WTC11 (cell line): ENCODE measurements at regions not wholly inside any gene's neighbourhood (a gene's known extent, or its start where the extent isn't known, plus 50 kb on each side); places are given as distances from the start of the nearest gene placed in this dataset.

Source experiments
- ATAC-seq: fragments of 200-7000 bp; cut with Tn5 transposase; 2 replicates; pipeline ENCODE4 v1.10.0; 2021; ENCODE audit warnings: mild to moderate bottlenecking, moderate library complexity
- CTCF ChIA-PET: fragments of 300-600 bp; sonication (Branson Sonifier 250); formaldehyde crosslinking; loops from one replicate; lab custom pipeline; 2021; ENCODE audit warnings: antibody characterized with exemption; lab: Charles Lee
- POLR2A ChIA-PET: fragments of 350-600 bp; sonication (Branson Sonifier 250); formaldehyde crosslinking; loops from one replicate; lab custom pipeline; 2021; ENCODE audit warnings: antibody characterized with exemption; lab: Charles Lee
- DNase-seq: peaks from one replicate; pipeline ENCODE4 v3.0.0; 2021; ENCODE audit warnings: low spot score
- H3K27ac Mint-ChIP-seq: 2 replicates; pipeline ENCODE4 v1.8.0; 2021; ENCODE audit warnings: mixed read lengths
- H3K27me3 Mint-ChIP-seq: 2 replicates; pipeline ENCODE4 v1.8.0; 2021; ENCODE audit warnings: low read depth, mild to moderate bottlenecking, moderate library complexity, mixed read lengths
- H3K36me3 Mint-ChIP-seq: 2 replicates; pipeline ENCODE4 v1.8.0; 2021; ENCODE audit warnings: mixed read lengths
- H3K4me1 Mint-ChIP-seq: 2 replicates; pipeline ENCODE4 v1.8.0; 2022; ENCODE audit warnings: mixed read lengths
- H3K4me3 Mint-ChIP-seq: 2 replicates; pipeline ENCODE4 v1.8.0; 2021; ENCODE audit warnings: mild to moderate bottlenecking, moderate library complexity, mixed read lengths
- H3K9me3 Mint-ChIP-seq: 2 replicates; pipeline ENCODE4 v1.8.0; 2021; ENCODE audit warnings: mixed read lengths
- ARID4B ChIP-seq: sonication (generic); formaldehyde crosslinking; IDR thresholded peaks from 2 replicates; pipeline ENCODE4 v1.8.0; 2023; ENCODE audit warnings: missing genetic modification reagents, mild to moderate bottlenecking, borderline replicate concordance
- ATF3 ChIP-seq: sonication (generic); formaldehyde crosslinking; conservative IDR thresholded peaks from 2 replicates; pipeline ENCODE4 v1.8.1; 2022; ENCODE audit warnings: mild to moderate bottlenecking, missing genetic modification reagents
- CBFB ChIP-seq: sonication (generic); formaldehyde crosslinking; IDR thresholded peaks from 2 replicates; pipeline ENCODE4 v1.8.1; 2022; ENCODE audit warnings: mild to moderate bottlenecking, low read depth, missing genetic modification reagents
- CREB1 ChIP-seq: sonication (generic); formaldehyde crosslinking; IDR thresholded peaks from 2 replicates; pipeline ENCODE4 v1.8.0; 2023; ENCODE audit warnings: mild to moderate bottlenecking, missing genetic modification reagents
- KAT7 ChIP-seq: sonication (generic); formaldehyde crosslinking; IDR thresholded peaks from 2 replicates; pipeline ENCODE4 v1.8.1; 2023; ENCODE audit warnings: missing genetic modification reagents, mild to moderate bottlenecking, borderline replicate concordance
- NFATC4 ChIP-seq: fragments of 250-450 bp; sonication (Bioruptor Pico); IDR thresholded peaks from 2 replicates; pipeline ENCODE4 v1.9.0; 2021; ENCODE audit warnings: mild to moderate bottlenecking
- NFE2L1 ChIP-seq: sonication (generic); formaldehyde crosslinking; IDR thresholded peaks from 2 replicates; pipeline ENCODE4 v1.8.1; 2023; ENCODE audit warnings: missing genetic modification reagents
- PRDM15 ChIP-seq: sonication (generic); formaldehyde crosslinking; IDR thresholded peaks from 2 replicates; pipeline ENCODE4 v1.8.0; 2022; ENCODE audit warnings: missing genetic modification reagents
- PRRX2 ChIP-seq: fragments of 250-450 bp; sonication (Bioruptor Pico); IDR thresholded peaks from 2 replicates; pipeline ENCODE4 v1.8.0; 2021; ENCODE audit warnings: mild to moderate bottlenecking
- SMAD4 ChIP-seq: sonication (generic); formaldehyde crosslinking; IDR thresholded peaks from 2 replicates; pipeline ENCODE4 v1.8.0; 2022; ENCODE audit warnings: mild to moderate bottlenecking, missing genetic modification reagents
- TCF7 ChIP-seq: sonication (generic); formaldehyde crosslinking; IDR thresholded peaks from 2 replicates; pipeline ENCODE4 v1.8.0; 2022; ENCODE audit warnings: mild to moderate bottlenecking, low read depth, missing genetic modification reagents, moderate library complexity
- TEAD4 ChIP-seq: sonication (generic); formaldehyde crosslinking; IDR thresholded peaks from 2 replicates; pipeline ENCODE4 v1.8.0; 2022; ENCODE audit warnings: mild to moderate bottlenecking, missing genetic modification reagents
- ZBTB21 ChIP-seq: sonication (generic); formaldehyde crosslinking; IDR thresholded peaks from 2 replicates; pipeline ENCODE4 v1.8.1; 2023; ENCODE audit warnings: mild to moderate bottlenecking, missing genetic modification reagents, borderline replicate concordance
- ZNF219 ChIP-seq: sonication (generic); formaldehyde crosslinking; IDR thresholded peaks from 2 replicates; pipeline ENCODE4 v1.8.0; 2023; ENCODE audit warnings: missing genetic modification reagents, mild to moderate bottlenecking, borderline replicate concordance
- ZNF425 ChIP-seq: fragments of 250-450 bp; sonication (Bioruptor Pico); conservative IDR thresholded peaks from 2 replicates; pipeline ENCODE4 v1.9.0; 2021; ENCODE audit warnings: mild to moderate bottlenecking
- ZSCAN18 ChIP-seq: fragments of 250-450 bp; sonication (Bioruptor Pico); IDR thresholded peaks from 2 replicates; pipeline ENCODE4 v2.1.2; 2022; ENCODE audit warnings: mild to moderate bottlenecking, moderate library complexity
- TF ChIP-seq, protein P1 (sequence below): sonication (generic); formaldehyde crosslinking; conservative IDR thresholded peaks from 2 replicates; pipeline ENCODE4 v1.8.1; 2023; ENCODE audit warnings: mild to moderate bottlenecking, low read depth, missing genetic modification reagents, moderate library complexity
- TF ChIP-seq, protein P2 (sequence below): sonication (generic); formaldehyde crosslinking; IDR thresholded peaks from 2 replicates; pipeline ENCODE4 v1.8.1; 2023; ENCODE audit warnings: mild to moderate bottlenecking, missing genetic modification reagents

- CTCF ChIA-PET = no interaction called here
- DNase-seq = no peak
- TF ChIP-seq, protein P1, sequence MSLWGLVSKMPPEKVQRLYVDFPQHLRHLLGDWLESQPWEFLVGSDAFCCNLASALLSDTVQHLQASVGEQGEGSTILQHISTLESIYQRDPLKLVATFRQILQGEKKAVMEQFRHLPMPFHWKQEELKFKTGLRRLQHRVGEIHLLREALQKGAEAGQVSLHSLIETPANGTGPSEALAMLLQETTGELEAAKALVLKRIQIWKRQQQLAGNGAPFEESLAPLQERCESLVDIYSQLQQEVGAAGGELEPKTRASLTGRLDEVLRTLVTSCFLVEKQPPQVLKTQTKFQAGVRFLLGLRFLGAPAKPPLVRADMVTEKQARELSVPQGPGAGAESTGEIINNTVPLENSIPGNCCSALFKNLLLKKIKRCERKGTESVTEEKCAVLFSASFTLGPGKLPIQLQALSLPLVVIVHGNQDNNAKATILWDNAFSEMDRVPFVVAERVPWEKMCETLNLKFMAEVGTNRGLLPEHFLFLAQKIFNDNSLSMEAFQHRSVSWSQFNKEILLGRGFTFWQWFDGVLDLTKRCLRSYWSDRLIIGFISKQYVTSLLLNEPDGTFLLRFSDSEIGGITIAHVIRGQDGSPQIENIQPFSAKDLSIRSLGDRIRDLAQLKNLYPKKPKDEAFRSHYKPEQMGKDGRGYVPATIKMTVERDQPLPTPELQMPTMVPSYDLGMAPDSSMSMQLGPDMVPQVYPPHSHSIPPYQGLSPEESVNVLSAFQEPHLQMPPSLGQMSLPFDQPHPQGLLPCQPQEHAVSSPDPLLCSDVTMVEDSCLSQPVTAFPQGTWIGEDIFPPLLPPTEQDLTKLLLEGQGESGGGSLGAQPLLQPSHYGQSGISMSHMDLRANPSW (CRISPR knock-in tag) = no peak
- TF ChIP-seq ATF3 (CRISPR knock-in tag) (no peak), CBFB (CRISPR knock-in tag) (no peak), PRDM15 (CRISPR knock-in tag) (no peak), TCF7 (CRISPR knock-in tag) (no peak), ZBTB21 (CRISPR knock-in tag) (no peak), ZNF219 (no peak), ARID4B (CRISPR knock-in tag) (no peak), NFATC4 (CRISPR knock-in tag) (no peak), KAT7 (CRISPR knock-in tag) (no peak), CREB1 (no peak), TEAD4 (CRISPR knock-in tag) (no peak), ZNF425 (CRISPR knock-in tag) (no peak), PRRX2 (no peak), SMAD4 (CRISPR knock-in tag) (no peak), ZSCAN18 (CRISPR knock-in tag) (no peak), NFE2L1 (CRISPR knock-in tag) (no peak)
- TF ChIP-seq, protein P2, sequence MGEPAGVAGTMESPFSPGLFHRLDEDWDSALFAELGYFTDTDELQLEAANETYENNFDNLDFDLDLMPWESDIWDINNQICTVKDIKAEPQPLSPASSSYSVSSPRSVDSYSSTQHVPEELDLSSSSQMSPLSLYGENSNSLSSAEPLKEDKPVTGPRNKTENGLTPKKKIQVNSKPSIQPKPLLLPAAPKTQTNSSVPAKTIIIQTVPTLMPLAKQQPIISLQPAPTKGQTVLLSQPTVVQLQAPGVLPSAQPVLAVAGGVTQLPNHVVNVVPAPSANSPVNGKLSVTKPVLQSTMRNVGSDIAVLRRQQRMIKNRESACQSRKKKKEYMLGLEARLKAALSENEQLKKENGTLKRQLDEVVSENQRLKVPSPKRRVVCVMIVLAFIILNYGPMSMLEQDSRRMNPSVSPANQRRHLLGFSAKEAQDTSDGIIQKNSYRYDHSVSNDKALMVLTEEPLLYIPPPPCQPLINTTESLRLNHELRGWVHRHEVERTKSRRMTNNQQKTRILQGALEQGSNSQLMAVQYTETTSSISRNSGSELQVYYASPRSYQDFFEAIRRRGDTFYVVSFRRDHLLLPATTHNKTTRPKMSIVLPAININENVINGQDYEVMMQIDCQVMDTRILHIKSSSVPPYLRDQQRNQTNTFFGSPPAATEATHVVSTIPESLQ (CRISPR knock-in tag) = no peak
- Mint-ChIP-seq H3K27me3 (no peaks in the 10 kb centered on the region), H3K36me3 (no peaks in the 10 kb centered on the region), H3K4me3 (no peak overlapping the region), H3K27ac (no peak overlapping the region), H3K9me3 (no peaks in the 10 kb centered on the region), H3K4me1 (peaks cover 5% of the 10 kb centered on the region)
- POLR2A ChIA-PET = no interaction called here
- ATAC-seq = no peak
These were observed 195.1 kb upstream of the GMDS start for GRCh38 chr6:2440516-2440915.
